ENCODE measurements at regions not wholly inside any gene's neighbourhood (a gene's known extent, or its start where the extent isn't known, plus 50 kb on each side); places are given as distances from the start of the nearest gene placed in this dataset.

DNA sequence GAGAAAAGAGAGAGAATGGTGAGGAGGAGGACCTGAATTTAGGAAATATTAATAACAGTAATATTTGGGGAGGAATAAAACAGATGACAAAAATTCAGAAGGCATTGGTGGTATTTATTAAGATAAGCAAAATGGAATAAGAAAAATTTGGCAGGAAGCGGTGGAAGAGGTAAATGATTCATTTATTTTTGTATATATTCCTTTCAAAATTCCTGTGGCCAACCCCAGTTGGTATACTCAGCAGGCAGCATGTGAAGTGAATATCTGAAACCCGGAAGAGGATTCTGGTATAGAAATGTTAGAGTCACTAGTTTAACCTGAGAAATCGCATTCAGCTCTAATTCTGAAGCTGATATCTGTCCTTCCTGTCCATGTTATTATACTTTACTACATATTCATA lies 792.0 kb downstream of the KCNJ2 start:
- no peak for TF ChIP-seq POLR2AphosphoS5 (IDR thresholded peaks at IDR 0.05; ENCODE audit: low read depth, low read length)
- TF ChIP-seq POLR2A (IDR thresholded peaks at IDR 0.05; ENCODE audit: low read depth, low read length), result no peak
- TF ChIP-seq TAF1 (IDR thresholded peaks at IDR 0.05; ENCODE audit: borderline replicate concordance, low read depth, low read length), result no peak
